Upper lobe of left lung (tissue), 6 donors: ENCODE measurements at regions not wholly inside any gene's neighbourhood (a gene's known extent, or its start where the extent isn't known, plus 50 kb on each side); places are given as distances from the start of the nearest gene placed in this dataset.
A peak's percentile ranks its signal among the peaks of the same experiment; 100 is the strongest.

Experiments used
- ATAC-seq, 2 donors: fragments of 200-7000 bp; cut with Tn5 transposase; one replicate each; pipeline ENCODE4 v1.9.1; 2022; ENCODE audit warnings: mild to moderate bottlenecking in 2 of 2, moderate library complexity in 2 of 2; ENCODE audit not compliant: low FRiP score in 2 of 2
- DNase-seq, 2 donors: peaks; one replicate each; pipeline ENCODE4 v3.0.0-alpha.2; 2019 to 2020
- H3K27ac ChIP-seq, 4 donors: fragments of 200-600 bp; sonication (generic); one replicate each; pipeline ENCODE4 v1.5.1; 2016 to 2019
- H3K27me3 ChIP-seq, 4 donors: fragments of 200-600 bp; sonication (generic); one replicate each; pipeline ENCODE4 v1.5.1; 2017 to 2019
- H3K36me3 ChIP-seq, 4 donors: fragments of 200-600 bp; sonication (generic); one replicate each; pipeline ENCODE4 v1.5.1; 2016 to 2019
- H3K4me1 ChIP-seq, 4 donors: fragments of 200-600 bp; sonication (generic); one replicate each; pipeline ENCODE4 v1.5.1; 2018 to 2019
- H3K4me3 ChIP-seq, 4 donors: fragments of 200-600 bp; sonication (generic); one replicate each; pipeline ENCODE4 v1.5.1; 2017 to 2019; ENCODE audit warnings: mild to moderate bottlenecking in 2 of 4, moderate library complexity in 1 of 4
- H3K9me3 ChIP-seq, 4 donors: fragments of 200-600 bp; sonication (generic); one replicate each; pipeline ENCODE4 v1.5.1; 2018 to 2019
- CTCF ChIP-seq, 6 experiments: fragments of 450-650 bp in 4 of 6; fragments of 200-600 bp in 2 of 6; sonication (generic) in 2 of 6; IDR thresholded peaks; one replicate each; pipeline ENCODE4 v1.5.1; 2016 to 2019; ENCODE audit warnings: antibody characterized with exemption in 6 of 6
- EP300 ChIP-seq, 4 donors: sonication (generic); formaldehyde crosslinking; IDR thresholded peaks; one replicate each; pipeline ENCODE4 v1.5.1; 2017; ENCODE audit warnings: antibody characterized with exemption in 4 of 4, control low read depth in 2 of 4
- POLR2A ChIP-seq, 4 donors: fragments of 450-650 bp; IDR thresholded peaks; one replicate each; pipeline ENCODE4 v1.5.1; 2016 to 2017; ENCODE audit warnings: antibody characterized with exemption in 4 of 4, mild to moderate bottlenecking in 2 of 4
- POLR2AphosphoS5 ChIP-seq, 2 donors: sonication (generic); formaldehyde crosslinking; IDR thresholded peaks; one replicate each; pipeline ENCODE4 v1.5.1; 2017; ENCODE audit warnings: antibody characterized with exemption in 2 of 2
- WGBS, 2 donors: methylation state at CpG; one replicate each; pipeline ENCODE4 v1.1.5; 2017 to 2018; 5-methylcytosine and 5-hydroxymethylcytosine counted together
- donor health status: DM: no; HTN: no; CAD: no; lungs with moderate emphysema.
- donor health status: DM: no; HTN: yes; CAD: no; lungs with severe emphysema.

- no peaks in the 10 kb centered on the region for H3K9me3 ChIP-seq
- DNase-seq (no peak), ATAC-seq (no peak)
- H3K27me3 ChIP-seq = no peaks in the 10 kb centered on the region
- H3K36me3 ChIP-seq = no peaks in the 10 kb centered on the region
- H3K4me3 ChIP-seq = no peak overlapping the region
- H3K4me1 ChIP-seq = no peaks in the 10 kb centered on the region
- TF ChIP-seq POLR2A (IDR thresholded peaks at IDR 0.05) (no peak), EP300 (IDR thresholded peaks at IDR 0.05) (no peak), CTCF (IDR thresholded peaks at IDR 0.05) (no peak), POLR2AphosphoS5 (IDR thresholded peaks at IDR 0.05) (no peak)
- 85 to 94% methylated on average over 9 to 10 of the region's 10 CpGs for WGBS, 2 donors
- H3K27ac ChIP-seq = no peak overlapping the region
Measured at GRCh38 chr14:44812672-44813071, 149.1 kb downstream of the KLHL28 start.

GRCh38 chr14:44804391-44804790, 157.4 kb downstream of the KLHL28 start:
- Histone ChIP-seq H3K27me3 (no peaks in the 10 kb centered on the region), H3K27ac (no peak overlapping the region), H3K9me3 (no peaks in the 10 kb centered on the region), H3K4me1 (no peaks in the 10 kb centered on the region), H3K36me3 (no peaks in the 10 kb centered on the region), H3K4me3 (no peak overlapping the region)
- TF ChIP-seq EP300 (IDR thresholded peaks at IDR 0.05) (no peak), CTCF (IDR thresholded peaks at IDR 0.05) (no peak), POLR2AphosphoS5 (IDR thresholded peaks at IDR 0.05) (no peak), POLR2A (IDR thresholded peaks at IDR 0.05) (no peak)
- DNase-seq (no peak), ATAC-seq (no peak)

- no peaks in the 10 kb centered on the region for H3K36me3 ChIP-seq
- ATAC-seq = peak in 1 of 2 donors; percentile 86
- no peaks in the 10 kb centered on the region for H3K4me1 ChIP-seq
- H3K27ac ChIP-seq = no peak overlapping the region
- TF ChIP-seq POLR2AphosphoS5 (IDR thresholded peaks at IDR 0.05) = no peak
- no peak for TF ChIP-seq POLR2A (IDR thresholded peaks at IDR 0.05)
- no peak for TF ChIP-seq EP300 (IDR thresholded peaks at IDR 0.05)
- peak in 5 of 6 experiments; percentile 39 to 71 (median 54) for TF ChIP-seq CTCF (IDR thresholded peaks at IDR 0.05)
- no peaks in the 10 kb centered on the region for H3K9me3 ChIP-seq
- no peak overlapping the region for H3K4me3 ChIP-seq
- no peak for DNase-seq
- no peaks in the 10 kb centered on the region for H3K27me3 ChIP-seq
- WGBS, 2 donors = 55 to 68% methylated on average over 1 of the region's 1 CpG
Measured at GRCh38 chr14:44803239-44803905, 158.4 kb downstream of the KLHL28 start.

- H3K36me3 ChIP-seq = no peaks in the 10 kb centered on the region
- no peak overlapping the region for H3K27ac ChIP-seq
- no peaks in the 10 kb centered on the region for H3K27me3 ChIP-seq
- WGBS, 2 donors = 84 to 97% methylated on average over 13 to 23 of the region's 60 CpGs
- H3K4me3 ChIP-seq = peak overlapping the region in 2 of 4 donors; percentile 18 to 28
- TF ChIP-seq EP300 (IDR thresholded peaks at IDR 0.05) = no peak
- no peak for TF ChIP-seq POLR2AphosphoS5 (IDR thresholded peaks at IDR 0.05)
- no peak for TF ChIP-seq CTCF (IDR thresholded peaks at IDR 0.05)
- TF ChIP-seq POLR2A (IDR thresholded peaks at IDR 0.05) = no peak
- H3K9me3 ChIP-seq = no peaks in the 10 kb centered on the region
- ATAC-seq (no peak), DNase-seq (peak in 1 of 2 donors; percentile 80)
- no peaks in the 10 kb centered on the region for H3K4me1 ChIP-seq
Measured at GRCh38 chr14:44798386-44799242, 163.1 kb downstream of the KLHL28 start.
